Muscle layer of colon (tissue), 2 donors: ENCODE measurements at regions not wholly inside any gene's neighbourhood (a gene's known extent, or its start where the extent isn't known, plus 50 kb on each side); places are given as distances from the start of the nearest gene placed in this dataset.

Experiments used
- H3K27ac ChIP-seq: one replicate; pipeline ENCODE4 v1.7.0; 2013; ENCODE audit warnings: low read depth, mild to moderate bottlenecking, low read length, moderate library complexity
- H3K27me3 ChIP-seq, 2 donors: one replicate each; pipeline ENCODE4 v1.7.0; 2013; ENCODE audit warnings: low read length in 2 of 2, mild to moderate bottlenecking in 2 of 2; ENCODE audit not compliant: insufficient read depth in 2 of 2, control insufficient read depth in 1 of 2
- H3K36me3 ChIP-seq: one replicate; pipeline ENCODE4 v1.7.0; 2013; ENCODE audit warnings: mild to moderate bottlenecking, low read length; ENCODE audit not compliant: insufficient read depth
- H3K4me1 ChIP-seq: one replicate; pipeline ENCODE4 v1.7.0; 2013; ENCODE audit warnings: mild to moderate bottlenecking, low read length; ENCODE audit not compliant: insufficient read depth
- H3K4me3 ChIP-seq, 2 donors: one replicate each; pipeline ENCODE4 v1.7.0; 2013; ENCODE audit warnings: low read length in 2 of 2, low read depth in 1 of 2, mild to moderate bottlenecking in 1 of 2, moderate library complexity in 1 of 2
- H3K9ac ChIP-seq: one replicate; pipeline ENCODE4 v1.7.0; 2013; ENCODE audit warnings: low read length
- H3K9me3 ChIP-seq: one replicate; pipeline ENCODE4 v1.7.0; 2013; ENCODE audit warnings: mild to moderate bottlenecking, low read length
- donor health status: abdominal sarcoma.
- donor health status: Adenocarcinoma of cecum.

GRCh38 chr5:60332244-60333004 lies 367.5 kb downstream of the DEPDC1B start:
- no peaks in the 10 kb centered on the region for H3K27me3 ChIP-seq
- no peak overlapping the region for H3K4me3 ChIP-seq
- no peak overlapping the region for H3K27ac ChIP-seq
- peaks cover 25% of the 10 kb centered on the region for H3K4me1 ChIP-seq
- H3K36me3 ChIP-seq, result no peaks in the 10 kb centered on the region
- H3K9ac ChIP-seq, result no peak overlapping the region
- H3K9me3 ChIP-seq, result no peaks in the 10 kb centered on the region

GRCh38 chr5:60330236-60330635 lies 369.7 kb downstream of the DEPDC1B start:
- H3K9me3 ChIP-seq, result no peaks in the 10 kb centered on the region
- H3K36me3 ChIP-seq, result no peaks in the 10 kb centered on the region
- H3K27me3 ChIP-seq, result no peaks in the 10 kb centered on the region
- peaks cover 11% of the 10 kb centered on the region for H3K4me1 ChIP-seq
- no peak overlapping the region for H3K9ac ChIP-seq
- no peak overlapping the region for H3K4me3 ChIP-seq
- H3K27ac ChIP-seq, result no peak overlapping the region

- no peak overlapping the region for H3K9ac ChIP-seq
- no peak overlapping the region for H3K27ac ChIP-seq
- H3K9me3 ChIP-seq, result peaks cover 11% of the 10 kb centered on the region
- H3K4me1 ChIP-seq, result no peaks in the 10 kb centered on the region
- H3K27me3 ChIP-seq, result no peaks in the 10 kb centered on the region
- no peak overlapping the region for H3K4me3 ChIP-seq
- H3K36me3 ChIP-seq, result no peaks in the 10 kb centered on the region
Measured at GRCh38 chr5:60325870-60326269, 374.1 kb downstream of the DEPDC1B start.

GRCh38 chr5:60323596-60323995 lies 376.4 kb downstream of the DEPDC1B start:
- Histone ChIP-seq H3K9me3 (peaks cover 11% of the 10 kb centered on the region), H3K4me3 (no peak overlapping the region), H3K27me3 (no peaks in the 10 kb centered on the region), H3K9ac (no peak overlapping the region), H3K27ac (no peak overlapping the region), H3K36me3 (no peaks in the 10 kb centered on the region), H3K4me1 (no peaks in the 10 kb centered on the region)

- no peaks in the 10 kb centered on the region for H3K27me3 ChIP-seq
- no peaks in the 10 kb centered on the region for H3K9me3 ChIP-seq
- H3K4me1 ChIP-seq, result no peaks in the 10 kb centered on the region
- H3K9ac ChIP-seq, result no peak overlapping the region
- H3K36me3 ChIP-seq, result no peaks in the 10 kb centered on the region
- no peak overlapping the region for H3K4me3 ChIP-seq
- H3K27ac ChIP-seq, result no peak overlapping the region
Measured at GRCh38 chr5:60312098-60312497, 387.9 kb downstream of the DEPDC1B start.

- Histone ChIP-seq H3K4me3 (no peak overlapping the region), H3K4me1 (peaks cover 5% of the 10 kb centered on the region), H3K27me3 (no peaks in the 10 kb centered on the region), H3K27ac (no peak overlapping the region), H3K9me3 (no peaks in the 10 kb centered on the region), H3K36me3 (no peaks in the 10 kb centered on the region), H3K9ac (no peak overlapping the region)
Measured at GRCh38 chr5:60299944-60300343, 400.0 kb downstream of the DEPDC1B start.

GRCh38 chr5:60297658-60298057 lies 402.3 kb downstream of the DEPDC1B start:
- Histone ChIP-seq H3K4me3 (no peak overlapping the region), H3K36me3 (no peaks in the 10 kb centered on the region), H3K27me3 (no peaks in the 10 kb centered on the region), H3K9me3 (no peaks in the 10 kb centered on the region), H3K4me1 (peaks cover 5% of the 10 kb centered on the region), H3K9ac (no peak overlapping the region), H3K27ac (no peak overlapping the region)

- Histone ChIP-seq H3K9me3 (no peaks in the 10 kb centered on the region), H3K27me3 (no peaks in the 10 kb centered on the region), H3K9ac (no peak overlapping the region), H3K4me3 (no peak overlapping the region), H3K4me1 (peaks cover 5% of the 10 kb centered on the region), H3K36me3 (no peaks in the 10 kb centered on the region), H3K27ac (no peak overlapping the region)
Measured at GRCh38 chr5:60295423-60295822, 401.9 kb upstream of the PDE4D start.

- H3K27ac ChIP-seq, result no peak overlapping the region
- H3K9me3 ChIP-seq, result no peaks in the 10 kb centered on the region
- H3K4me3 ChIP-seq, result no peak overlapping the region
- no peaks in the 10 kb centered on the region for H3K36me3 ChIP-seq
- H3K4me1 ChIP-seq, result peaks cover 5% of the 10 kb centered on the region
- H3K27me3 ChIP-seq, result no peaks in the 10 kb centered on the region
- H3K9ac ChIP-seq, result no peak overlapping the region
Measured at GRCh38 chr5:60293518-60293917, 400.0 kb upstream of the PDE4D start.

- Histone ChIP-seq H3K9ac (no peak overlapping the region), H3K36me3 (no peaks in the 10 kb centered on the region), H3K27me3 (no peaks in the 10 kb centered on the region), H3K4me3 (no peak overlapping the region), H3K9me3 (no peaks in the 10 kb centered on the region), H3K4me1 (no peaks in the 10 kb centered on the region), H3K27ac (no peak overlapping the region)
Measured at GRCh38 chr5:60287174-60287771, 393.7 kb upstream of the PDE4D start.

- H3K4me1 ChIP-seq, result no peaks in the 10 kb centered on the region
- no peaks in the 10 kb centered on the region for H3K36me3 ChIP-seq
- H3K9ac ChIP-seq, result no peak overlapping the region
- H3K4me3 ChIP-seq, result no peak overlapping the region
- no peak overlapping the region for H3K27ac ChIP-seq
- no peaks in the 10 kb centered on the region for H3K27me3 ChIP-seq
- no peaks in the 10 kb centered on the region for H3K9me3 ChIP-seq
Measured at GRCh38 chr5:60285910-60286309, 392.4 kb upstream of the PDE4D start.

- Histone ChIP-seq H3K4me3 (no peak overlapping the region), H3K27ac (no peak overlapping the region), H3K27me3 (no peaks in the 10 kb centered on the region), H3K36me3 (no peaks in the 10 kb centered on the region), H3K4me1 (no peaks in the 10 kb centered on the region), H3K9me3 (no peaks in the 10 kb centered on the region), H3K9ac (no peak overlapping the region)
Measured at GRCh38 chr5:60280943-60281342, 387.4 kb upstream of the PDE4D start.
